ENCODE measurements at regions not wholly inside any gene's neighbourhood (a gene's known extent, or its start where the extent isn't known, plus 50 kb on each side); places are given as distances from the start of the nearest gene placed in this dataset.

DNA sequence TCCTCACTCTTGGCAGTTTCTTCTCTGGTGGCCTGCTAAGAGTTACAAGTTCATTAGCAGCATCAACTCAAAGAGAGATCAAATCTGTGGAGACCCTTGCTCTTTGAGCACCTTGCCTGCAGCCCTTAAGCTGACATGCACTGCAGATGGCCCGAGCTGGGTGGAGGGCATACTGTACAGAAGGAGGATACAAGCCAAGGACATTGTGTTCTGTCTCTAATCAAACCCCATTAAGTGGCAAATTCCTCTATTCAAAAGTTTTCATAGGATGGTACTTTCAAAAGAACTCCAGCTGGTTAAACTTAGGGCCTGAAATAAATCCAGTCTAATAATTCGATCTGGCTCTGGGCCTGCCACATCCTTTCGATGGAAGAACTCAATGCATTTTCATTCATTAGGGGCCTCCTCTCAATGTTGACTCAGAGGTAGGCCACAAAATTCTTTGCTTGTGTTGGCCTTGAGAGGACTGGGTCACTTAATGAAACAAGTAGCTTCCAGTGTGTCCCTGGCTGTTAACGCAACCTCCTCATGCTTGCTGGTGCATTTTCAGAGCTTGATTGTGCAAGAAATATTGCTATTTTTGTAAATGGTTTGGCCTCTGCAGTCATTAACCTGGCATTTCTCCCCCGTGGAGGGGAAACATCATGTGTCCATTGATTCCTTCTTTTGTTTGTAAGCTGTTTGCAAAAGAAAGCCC is 318.2 kb downstream of the NUAK1 start:
- TF ChIP-seq SP1 (IDR thresholded peaks at IDR 0.05) (no peak), ELF4 (IDR thresholded peaks at IDR 0.05) (no peak), BHLHE40 (IDR thresholded peaks at IDR 0.05; ENCODE audit: borderline replicate concordance) (no peak), HDGF (IDR thresholded peaks at IDR 0.05; ENCODE audit: borderline replicate concordance) (no peak), ARNT (IDR thresholded peaks at IDR 0.05) (no peak), SUZ12 (IDR thresholded peaks at IDR 0.05) (no peak)
